G401 (cell line): ENCODE measurements at regions not wholly inside any gene's neighbourhood (a gene's known extent, or its start where the extent isn't known, plus 50 kb on each side); places are given as distances from the start of the nearest gene placed in this dataset.

Source experiments
- DNase-seq: peaks from one replicate; pipeline ENCODE4 v3.0.0-alpha.2; 2015; ENCODE audit warnings: low spot score
- in situ Hi-C: cut with HindIII; loops from 2 replicates; pipeline ENCODE4 v1.10.0; 2016; ENCODE audit warnings: low sequenced_read_pairs, mixed read lengths

- in situ Hi-C loops = no loop called here
- DNase-seq = no peak
These were observed 507.8 kb upstream of the NMUR2 start for GRCh38 chr5:152912924-152913323.

- no peak for DNase-seq
- in situ Hi-C loops = no loop called here
These were observed 527.5 kb upstream of the NMUR2 start for GRCh38 chr5:152932621-152933020.

- in situ Hi-C loops = no loop called here
- no peak for DNase-seq
These were observed 528.0 kb upstream of the NMUR2 start for GRCh38 chr5:152933056-152933455.

- DNase-seq = no peak
- in situ Hi-C loops = no loop called here
These were observed 533.6 kb upstream of the NMUR2 start for GRCh38 chr5:152938630-152939029.

GRCh38 chr5:152942633-152943336 lies 537.7 kb upstream of the NMUR2 start:
- in situ Hi-C loops = no loop called here
- no peak for DNase-seq

GRCh38 chr5:152953788-152954483 lies 536.5 kb upstream of the GRIA1 start:
- no peak for DNase-seq
- in situ Hi-C loops = no loop called here

- no peak for DNase-seq
- in situ Hi-C loops = no loop called here
These were observed 533.4 kb upstream of the GRIA1 start for GRCh38 chr5:152956943-152957613.

GRCh38 chr5:152978141-152978835 lies 512.2 kb upstream of the GRIA1 start:
- in situ Hi-C loops = no loop called here
- no peak for DNase-seq

- in situ Hi-C loops = no loop called here
- peak; percentile 59 for DNase-seq
These were observed 503.3 kb upstream of the GRIA1 start for GRCh38 chr5:152987131-152987530.

- in situ Hi-C loops = no loop called here
These were observed 500.3 kb upstream of the GRIA1 start for GRCh38 chr5:152990217-152990616.

GRCh38 chr5:152990649-152991048 lies 499.8 kb upstream of the GRIA1 start:
- in situ Hi-C loops = no loop called here
- DNase-seq = no peak

More at GRCh38 chr5:152990217-152990616, 500.3 kb upstream of the GRIA1 start:
- DNase-seq = no peak

GRCh38 chr5:152994033-152994680 lies 496.3 kb upstream of the GRIA1 start:
- no peak for DNase-seq
- in situ Hi-C loops = no loop called here

GRCh38 chr5:152995214-152995725 lies 495.2 kb upstream of the GRIA1 start:
- DNase-seq = no peak
- in situ Hi-C loops = no loop called here

GRCh38 chr5:153005711-153006110 lies 484.8 kb upstream of the GRIA1 start:
- no peak for DNase-seq
- in situ Hi-C loops = no loop called here

- in situ Hi-C loops = no loop called here
- no peak for DNase-seq
These were observed 483.8 kb upstream of the GRIA1 start for GRCh38 chr5:153006681-153007080.

GRCh38 chr5:153014194-153014593 lies 476.3 kb upstream of the GRIA1 start:
- in situ Hi-C loops = no loop called here
- DNase-seq = no peak

- in situ Hi-C loops = no loop called here
- no peak for DNase-seq
These were observed 472.3 kb upstream of the GRIA1 start for GRCh38 chr5:153018121-153018520.

- in situ Hi-C loops = no loop called here
- no peak for DNase-seq
These were observed 459.4 kb upstream of the GRIA1 start for GRCh38 chr5:153030755-153031725.
